HepG2 (cell line): ENCODE measurements at regions not wholly inside any gene's neighbourhood (a gene's known extent, or its start where the extent isn't known, plus 50 kb on each side); places are given as distances from the start of the nearest gene placed in this dataset.

Experiments used
- ATAC-seq: fragments of 200-7000 bp; cut with Tn5 transposase; 3 replicates; pipeline ENCODE4 v1.9.1; 2020; ENCODE audit warnings: mild to moderate bottlenecking, moderate library complexity
- BruUV-seq: library from RNA; stranded (reverse); fragments of 400-500 nt; replicated peaks from 2 replicates; lab custom pipeline; 2021; lab: Mats Ljungman, UMichigan
- CTCF ChIA-PET: fragments of 300-600 bp; formaldehyde crosslinking; extraction: SDS; loops from one replicate; lab custom pipeline; 2021; ENCODE audit warnings: low total read pairs, inconsistent platforms, low intra/inter-chr PET ratio; lab: Yijun Ruan, JAX
- POLR2A ChIA-PET: fragments of 350-600 bp; sonication (Branson Sonifier 250); formaldehyde crosslinking; loops from one replicate; lab custom pipeline; 2020; ENCODE audit warnings: antibody characterized with exemption, inconsistent platforms; lab: Yijun Ruan, JAX
- DNase-seq: peaks from one replicate; pipeline ENCODE4 v3.0.0-alpha.2; 2015; ENCODE audit warnings: low spot score
- FAIRE-seq: peaks from 3 replicates; lab custom pipeline; 2011; peaks lifted over from hg19 to GRCh38; lab: Jason Lieb, UNC
- H2AFZ ChIP-seq: one replicate; pipeline ENCODE4 v1.6.1; 2011; ENCODE audit warnings: low read length, inconsistent platforms
- H3K27ac ChIP-seq: fragments of 300-600 bp; 3 replicates; pipeline ENCODE4 v1.8.0; 2011; ENCODE audit warnings: mixed run types, mild to moderate bottlenecking, mixed read lengths, low read length, inconsistent platforms; ENCODE audit not compliant: insufficient read depth; ENCODE audit errors: extremely low read length
- H3K27me3 ChIP-seq, 2 experiments: fragments of 200-600 bp in 1 of 2; 2 replicates in 1 of 2; 3 replicates in 1 of 2; pipeline versions ENCODE4 v1.6.0 to v1.8.0; 2011; ENCODE audit warnings: low read length in 2 of 2, mild to moderate bottlenecking in 2 of 2, moderate library complexity in 2 of 2, inconsistent platforms in 1 of 2; ENCODE audit not compliant: insufficient read depth in 2 of 2, control insufficient read depth in 1 of 2
- H3K36me3 ChIP-seq, 2 experiments: fragments of 200-600 bp in 1 of 2; replicated peaks in 1 of 2; 2 replicates in 1 of 2; 3 replicates in 1 of 2; pipeline versions ENCODE4 v1.5.1 to v1.8.0; 2011; ENCODE audit warnings: low read length in 2 of 2, inconsistent platforms in 1 of 2; ENCODE audit not compliant: insufficient read depth in 2 of 2, control insufficient read depth in 1 of 2
- H3K4me1 ChIP-seq: 2 replicates; pipeline ENCODE4 v1.5.1; 2012; ENCODE audit warnings: low read length, inconsistent platforms; ENCODE audit not compliant: insufficient read depth
- H3K4me2 ChIP-seq: 2 replicates; pipeline ENCODE4 v1.6.0; 2011; ENCODE audit warnings: low read depth, low read length, inconsistent platforms
- H3K4me3 ChIP-seq, 3 experiments: fragments of 200-600 bp in 1 of 3; sonication (generic), shearing (Covaris generic) in 1 of 3; replicated peaks in 1 of 3; 2 replicates each; pipeline ENCODE4 v1.5.1; 2011 to 2016; ENCODE audit warnings: low read length in 3 of 3, inconsistent platforms in 2 of 3, low read depth in 2 of 3, mild to moderate bottlenecking in 2 of 3, control low read depth in 1 of 3, mixed read lengths in 1 of 3; ENCODE audit not compliant: insufficient read depth in 1 of 3
- H3K79me2 ChIP-seq: one replicate; pipeline ENCODE4 v1.6.1; 2011; ENCODE audit warnings: low read length, inconsistent platforms; ENCODE audit not compliant: insufficient read depth
- H3K9ac ChIP-seq: 2 replicates; pipeline ENCODE4 v1.6.0; 2011; ENCODE audit warnings: mild to moderate bottlenecking, low read depth, low read length, inconsistent platforms; ENCODE audit not compliant: insufficient read depth
- H3K9me3 ChIP-seq: 2 replicates; pipeline ENCODE4 v1.5.1; 2012; ENCODE audit warnings: mild to moderate bottlenecking, low read length
- H4K20me1 ChIP-seq: 2 replicates; pipeline ENCODE4 v1.6.0; 2011; ENCODE audit warnings: inconsistent platforms, mild to moderate bottlenecking, low read length, moderate library complexity; ENCODE audit not compliant: insufficient read depth
- FOXA3 ChIP-seq: IDR thresholded peaks from 2 replicates; pipeline ENCODE4 v1.6.1; 2016; ENCODE audit warnings: missing genetic modification reagents, missing compliant biosample characterization
- IKZF4 ChIP-seq: sonication (generic); formaldehyde crosslinking; IDR thresholded peaks from 2 replicates; pipeline ENCODE4 v1.5.1; 2020; ENCODE audit warnings: borderline replicate concordance, mild to moderate bottlenecking, low read depth, missing genetic modification reagents; ENCODE audit errors: not compliant biosample characterization
- NCOA5 ChIP-seq: sonication (generic); formaldehyde crosslinking; IDR thresholded peaks from 2 replicates; pipeline ENCODE4 v1.4.0; 2020; ENCODE audit warnings: missing genetic modification reagents
- PHB2 ChIP-seq: fragments of 450-650 bp; IDR thresholded peaks from 2 replicates; pipeline ENCODE4 v1.6.1; 2018; ENCODE audit not compliant: partially characterized antibody
- SRSF4 ChIP-seq: fragments of 200-400 bp; formaldehyde crosslinking; IDR thresholded peaks from one replicate; pipeline ENCODE4 v1.6.1; 2018; ENCODE audit warnings: mild to moderate bottlenecking, low read depth, low read length, moderate library complexity; ENCODE audit not compliant: poor library complexity, severe bottlenecking
- U2AF1 ChIP-seq: fragments of 200-400 bp; formaldehyde crosslinking; optimal IDR thresholded peaks from 2 replicates; pipeline ENCODE3; 2017; ENCODE audit warnings: mild to moderate bottlenecking, low read depth, low read length
- ZNF451 ChIP-seq: sonication (generic); formaldehyde crosslinking; IDR thresholded peaks from 2 replicates; pipeline ENCODE4 v1.5.0; 2020; ENCODE audit warnings: mild to moderate bottlenecking, missing genetic modification reagents
- ZNF547 ChIP-seq: sonication (generic); formaldehyde crosslinking; IDR thresholded peaks from 2 replicates; pipeline ENCODE4 v1.5.1; 2020; ENCODE audit warnings: mild to moderate bottlenecking, missing genetic modification reagents
- ZNF567 ChIP-seq: sonication (generic); formaldehyde crosslinking; IDR thresholded peaks from 2 replicates; pipeline ENCODE4 v1.8.1; 2023; ENCODE audit warnings: mild to moderate bottlenecking, missing genetic modification reagents, borderline replicate concordance
- ZNF746 ChIP-seq: sonication (generic); formaldehyde crosslinking; IDR thresholded peaks from 2 replicates; pipeline ENCODE4 v1.8.0; 2022; ENCODE audit warnings: mild to moderate bottlenecking, missing genetic modification reagents
- ZSCAN31 ChIP-seq: sonication (generic); formaldehyde crosslinking; IDR thresholded peaks from 2 replicates; pipeline ENCODE4 v1.5.0; 2020; ENCODE audit warnings: low read depth, mild to moderate bottlenecking, missing genetic modification reagents
- WGBS: methylation state at CpG from one replicate; pipeline ENCODE4 v1.1.6; 2017; ENCODE audit warnings: low lambda C conversion rate; 5-methylcytosine and 5-hydroxymethylcytosine counted together
- in situ Hi-C: cut with HindIII; loops from 2 replicates; pipeline ENCODE4 v1.10.0; 2017; ENCODE audit warnings: low pct_unique_long_range_greater_than_20kb; ENCODE audit not compliant: extremely low pct_ligation_motif_present
- intact Hi-C: fragments of 100-400 bp; cut with micrococcal nuclease; formaldehyde crosslinking; loops from one replicate; pipeline ENCODE4 v1.10.0; 2022; ENCODE audit not compliant: unreplicated experiment
- TF ChIP-seq, protein P1 (sequence below): sonication (generic); formaldehyde crosslinking; IDR thresholded peaks from 2 replicates; pipeline ENCODE4 v1.4.0; 2020; ENCODE audit warnings: missing genetic modification reagents
- TF ChIP-seq, protein P2 (sequence below): sonication (generic); formaldehyde crosslinking; conservative IDR thresholded peaks from 2 replicates; pipeline ENCODE4 v1.8.0; 2022; ENCODE audit warnings: mild to moderate bottlenecking, moderate library complexity, missing genetic modification reagents
- TF ChIP-seq, protein P3 (sequence below): sonication (generic); formaldehyde crosslinking; IDR thresholded peaks from 2 replicates; pipeline ENCODE4 v1.9.0; 2021; ENCODE audit warnings: missing genetic modification reagents, borderline replicate concordance

DNA sequence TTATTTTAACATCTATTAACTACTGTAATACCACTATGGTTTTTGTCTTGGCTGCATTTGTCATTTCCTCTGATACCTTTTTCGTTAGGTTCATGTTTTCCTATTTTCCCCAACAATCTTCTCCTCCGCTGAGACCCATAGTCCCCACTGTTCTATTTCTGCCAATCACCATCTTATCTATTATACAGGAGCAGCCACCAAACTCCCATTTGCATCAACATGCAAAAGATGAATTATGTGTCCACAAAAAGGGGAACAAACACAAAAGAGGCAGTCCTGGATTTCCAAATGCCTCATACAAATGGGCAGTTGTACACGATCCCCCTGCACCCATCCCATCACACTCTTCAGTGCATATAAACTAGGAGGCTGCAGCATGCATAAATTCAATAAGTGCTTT is 121.7 kb upstream of the MYLIP start:
- H3K27ac ChIP-seq, result no peak overlapping the region
- DNase-seq (no peak), FAIRE-seq (no peak), ATAC-seq (no peak)
- no peaks in the 10 kb centered on the region for H3K9me3 ChIP-seq
- H2AFZ ChIP-seq, result no peak overlapping the region
- H3K79me2 ChIP-seq, result no peaks in the 10 kb centered on the region
- TF ChIP-seq, protein P1, sequence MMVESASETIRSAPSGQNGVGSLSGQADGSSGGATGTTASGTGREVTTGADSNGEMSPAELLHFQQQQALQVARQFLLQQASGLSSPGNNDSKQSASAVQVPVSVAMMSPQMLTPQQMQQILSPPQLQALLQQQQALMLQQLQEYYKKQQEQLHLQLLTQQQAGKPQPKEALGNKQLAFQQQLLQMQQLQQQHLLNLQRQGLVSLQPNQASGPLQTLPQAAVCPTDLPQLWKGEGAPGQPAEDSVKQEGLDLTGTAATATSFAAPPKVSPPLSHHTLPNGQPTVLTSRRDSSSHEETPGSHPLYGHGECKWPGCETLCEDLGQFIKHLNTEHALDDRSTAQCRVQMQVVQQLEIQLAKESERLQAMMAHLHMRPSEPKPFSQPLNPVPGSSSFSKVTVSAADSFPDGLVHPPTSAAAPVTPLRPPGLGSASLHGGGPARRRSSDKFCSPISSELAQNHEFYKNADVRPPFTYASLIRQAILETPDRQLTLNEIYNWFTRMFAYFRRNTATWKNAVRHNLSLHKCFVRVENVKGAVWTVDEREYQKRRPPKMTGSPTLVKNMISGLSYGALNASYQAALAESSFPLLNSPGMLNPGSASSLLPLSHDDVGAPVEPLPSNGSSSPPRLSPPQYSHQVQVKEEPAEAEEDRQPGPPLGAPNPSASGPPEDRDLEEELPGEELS (CRISPR knock-in tag), result no peak
- TF ChIP-seq PHB2 (no peak), ZNF451 (CRISPR knock-in tag) (no peak), SRSF4 (no peak), ZSCAN31 (CRISPR knock-in tag) (no peak), IKZF4 (no peak), NCOA5 (CRISPR knock-in tag) (no peak), U2AF1 (no peak), ZNF547 (no peak), ZNF746 (CRISPR knock-in tag) (no peak), ZNF567 (CRISPR knock-in tag) (no peak), FOXA3 (CRISPR knock-in tag) (no peak)
- TF ChIP-seq, protein P2, sequence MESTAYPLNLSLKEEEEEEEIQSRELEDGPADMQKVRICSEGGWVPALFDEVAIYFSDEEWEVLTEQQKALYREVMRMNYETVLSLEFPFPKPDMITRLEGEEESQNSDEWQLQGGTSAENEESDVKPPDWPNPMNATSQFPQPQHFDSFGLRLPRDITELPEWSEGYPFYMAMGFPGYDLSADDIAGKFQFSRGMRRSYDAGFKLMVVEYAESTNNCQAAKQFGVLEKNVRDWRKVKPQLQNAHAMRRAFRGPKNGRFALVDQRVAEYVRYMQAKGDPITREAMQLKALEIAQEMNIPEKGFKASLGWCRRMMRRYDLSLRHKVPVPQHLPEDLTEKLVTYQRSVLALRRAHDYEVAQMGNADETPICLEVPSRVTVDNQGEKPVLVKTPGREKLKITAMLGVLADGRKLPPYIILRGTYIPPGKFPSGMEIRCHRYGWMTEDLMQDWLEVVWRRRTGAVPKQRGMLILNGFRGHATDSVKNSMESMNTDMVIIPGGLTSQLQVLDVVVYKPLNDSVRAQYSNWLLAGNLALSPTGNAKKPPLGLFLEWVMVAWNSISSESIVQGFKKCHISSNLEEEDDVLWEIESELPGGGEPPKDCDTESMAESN, result no peak
- TF ChIP-seq, protein P3, sequence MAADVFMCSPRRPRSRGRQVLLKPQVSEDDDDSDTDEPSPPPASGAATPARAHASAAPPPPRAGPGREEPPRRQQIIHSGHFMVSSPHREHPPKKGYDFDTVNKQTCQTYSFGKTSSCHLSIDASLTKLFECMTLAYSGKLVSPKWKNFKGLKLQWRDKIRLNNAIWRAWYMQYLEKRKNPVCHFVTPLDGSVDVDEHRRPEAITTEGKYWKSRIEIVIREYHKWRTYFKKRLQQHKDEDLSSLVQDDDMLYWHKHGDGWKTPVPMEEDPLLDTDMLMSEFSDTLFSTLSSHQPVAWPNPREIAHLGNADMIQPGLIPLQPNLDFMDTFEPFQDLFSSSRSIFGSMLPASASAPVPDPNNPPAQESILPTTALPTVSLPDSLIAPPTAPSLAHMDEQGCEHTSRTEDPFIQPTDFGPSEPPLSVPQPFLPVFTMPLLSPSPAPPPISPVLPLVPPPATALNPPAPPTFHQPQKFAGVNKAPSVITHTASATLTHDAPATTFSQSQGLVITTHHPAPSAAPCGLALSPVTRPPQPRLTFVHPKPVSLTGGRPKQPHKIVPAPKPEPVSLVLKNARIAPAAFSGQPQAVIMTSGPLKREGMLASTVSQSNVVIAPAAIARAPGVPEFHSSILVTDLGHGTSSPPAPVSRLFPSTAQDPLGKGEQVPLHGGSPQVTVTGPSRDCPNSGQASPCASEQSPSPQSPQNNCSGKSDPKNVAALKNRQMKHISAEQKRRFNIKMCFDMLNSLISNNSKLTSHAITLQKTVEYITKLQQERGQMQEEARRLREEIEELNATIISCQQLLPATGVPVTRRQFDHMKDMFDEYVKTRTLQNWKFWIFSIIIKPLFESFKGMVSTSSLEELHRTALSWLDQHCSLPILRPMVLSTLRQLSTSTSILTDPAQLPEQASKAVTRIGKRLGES (CRISPR knock-in tag), result no peak
- BruUV-seq, result no TSS peak
- ChIA-PET CTCF (no interaction called here), POLR2A (no interaction called here)
- peaks cover 0 to 9% of the 10 kb centered on the region in 2 experiments; a peak in 3 of 5 replicates for H3K27me3 ChIP-seq
- H3K36me3 ChIP-seq, result no peaks in the 10 kb centered on the region
- in situ Hi-C loops (no loop called here), intact Hi-C loops (no loop called here)
- 11% methylated on average over 3 of the region's 3 CpGs for WGBS
- no peak overlapping the region for H3K4me3 ChIP-seq
- no peaks in the 10 kb centered on the region for H4K20me1 ChIP-seq
- no peak overlapping the region for H3K4me2 ChIP-seq
- H3K9ac ChIP-seq, result no peak overlapping the region
- H3K4me1 ChIP-seq, result no peaks in the 10 kb centered on the region
